HL-60 (cell line): ENCODE measurements at regions not wholly inside any gene's neighbourhood (a gene's known extent, or its start where the extent isn't known, plus 50 kb on each side); places are given as distances from the start of the nearest gene placed in this dataset.

ENCODE experiments used
- DNase-seq, 2 experiments: peaks; one replicate each; pipeline ENCODE4 v3.0.0-alpha.2; 2010 to 2020; ENCODE audit warnings: low read depth in 1 of 2, low spot score in 1 of 2
- H3K27ac ChIP-seq: fragments of 250-450 bp; sonication (Bioruptor Pico); replicated peaks from 2 replicates; pipeline ENCODE4 v1.5.1; 2020; ENCODE audit warnings: mild to moderate bottlenecking, moderate library complexity
- H3K27me3 ChIP-seq: fragments of 250-450 bp; sonication (Bioruptor Pico); 2 replicates; pipeline ENCODE4 v1.5.1; 2021; ENCODE audit warnings: mild to moderate bottlenecking, moderate library complexity; ENCODE audit not compliant: insufficient read depth, poor library complexity, severe bottlenecking
- H3K4me3 ChIP-seq: replicated peaks from 2 replicates; pipeline ENCODE4 v1.5.1; 2011; ENCODE audit warnings: mild to moderate bottlenecking, control low read depth, low read length; ENCODE audit not compliant: insufficient read depth
- GABPA ChIP-seq: IDR thresholded peaks from 2 replicates; pipeline ENCODE4 v1.6.1; 2012; ENCODE audit warnings: low read depth
- POLR2AphosphoS5 ChIP-seq: IDR thresholded peaks from 2 replicates; pipeline ENCODE4 v1.6.1; 2012; ENCODE audit warnings: low read depth
- REST ChIP-seq: IDR thresholded peaks from 2 replicates; pipeline ENCODE4 v1.6.1; 2012; ENCODE audit warnings: low read depth; ENCODE audit not compliant: insufficient replicate concordance
- SPI1 ChIP-seq: IDR thresholded peaks from 2 replicates; pipeline ENCODE4 v1.6.1; 2012; ENCODE audit warnings: low read depth, mild to moderate bottlenecking, borderline replicate concordance
- TF ChIP-seq, protein P1 (sequence below): IDR thresholded peaks from one replicate; pipeline ENCODE4 v1.5.1; 2011; ENCODE audit warnings: low read length, control low read depth, inconsistent platforms; ENCODE audit not compliant: insufficient read depth

DNA sequence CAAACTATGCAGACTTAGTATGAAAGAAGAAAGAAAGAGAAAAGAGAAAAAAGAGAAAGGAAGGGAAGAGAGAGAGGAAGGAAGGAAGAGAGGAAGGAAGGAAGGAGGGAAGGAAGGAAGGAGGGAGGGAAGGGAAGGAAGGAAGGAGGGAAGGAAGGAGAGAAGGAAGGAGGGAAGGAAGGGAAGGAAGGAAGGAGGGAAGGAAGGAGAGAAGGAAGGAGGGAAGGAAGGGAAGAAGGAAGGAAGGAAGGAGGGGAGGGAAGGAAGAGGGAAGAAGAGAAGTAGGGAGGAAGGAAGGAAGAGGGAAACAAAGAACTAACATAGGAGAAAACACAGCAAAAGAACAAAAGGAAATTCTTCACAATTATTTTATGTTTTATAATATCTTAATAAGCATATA is 502.1 kb downstream of the SOX6 start:
- TF ChIP-seq, protein P1, sequence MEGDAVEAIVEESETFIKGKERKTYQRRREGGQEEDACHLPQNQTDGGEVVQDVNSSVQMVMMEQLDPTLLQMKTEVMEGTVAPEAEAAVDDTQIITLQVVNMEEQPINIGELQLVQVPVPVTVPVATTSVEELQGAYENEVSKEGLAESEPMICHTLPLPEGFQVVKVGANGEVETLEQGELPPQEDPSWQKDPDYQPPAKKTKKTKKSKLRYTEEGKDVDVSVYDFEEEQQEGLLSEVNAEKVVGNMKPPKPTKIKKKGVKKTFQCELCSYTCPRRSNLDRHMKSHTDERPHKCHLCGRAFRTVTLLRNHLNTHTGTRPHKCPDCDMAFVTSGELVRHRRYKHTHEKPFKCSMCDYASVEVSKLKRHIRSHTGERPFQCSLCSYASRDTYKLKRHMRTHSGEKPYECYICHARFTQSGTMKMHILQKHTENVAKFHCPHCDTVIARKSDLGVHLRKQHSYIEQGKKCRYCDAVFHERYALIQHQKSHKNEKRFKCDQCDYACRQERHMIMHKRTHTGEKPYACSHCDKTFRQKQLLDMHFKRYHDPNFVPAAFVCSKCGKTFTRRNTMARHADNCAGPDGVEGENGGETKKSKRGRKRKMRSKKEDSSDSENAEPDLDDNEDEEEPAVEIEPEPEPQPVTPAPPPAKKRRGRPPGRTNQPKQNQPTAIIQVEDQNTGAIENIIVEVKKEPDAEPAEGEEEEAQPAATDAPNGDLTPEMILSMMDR = no peak
- no peak for DNase-seq
- Histone ChIP-seq H3K27ac (no peak overlapping the region), H3K27me3 (no peaks in the 10 kb centered on the region), H3K4me3 (no peak overlapping the region)

DNA sequence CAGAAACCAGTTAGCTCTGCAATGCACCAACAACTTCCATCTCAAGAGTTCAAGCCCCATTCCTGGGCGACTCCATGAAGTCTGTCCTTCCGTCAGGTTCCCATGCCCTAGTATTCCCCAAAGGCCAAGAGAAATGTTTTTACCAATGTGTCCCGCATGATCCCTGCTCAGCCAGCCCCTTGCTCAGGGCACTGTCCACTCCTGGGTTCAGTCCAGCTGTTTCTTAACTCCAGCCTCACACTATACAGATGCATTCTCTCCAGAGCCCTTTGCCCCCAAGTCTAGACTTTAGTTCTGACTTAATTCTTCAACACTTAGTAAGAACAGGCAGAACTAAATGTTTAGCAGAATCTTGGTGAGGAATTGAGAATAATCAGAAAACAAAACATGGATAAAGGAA is 497.5 kb downstream of the SOX6 start:
- H3K27me3 ChIP-seq = no peaks in the 10 kb centered on the region
- TF ChIP-seq REST (no peak), POLR2AphosphoS5 (no peak), GABPA (no peak), SPI1 (no peak)
- TF ChIP-seq, protein P1 = no peak
- no peak overlapping the region for H3K4me3 ChIP-seq
- DNase-seq = no peak
- no peak overlapping the region for H3K27ac ChIP-seq

GRCh38 chr11:15859411-15859810 is 496.9 kb downstream of the SOX6 start:
- TF ChIP-seq REST = no peak
- no peak for TF ChIP-seq SPI1
- TF ChIP-seq POLR2AphosphoS5 = no peak
- no peak for TF ChIP-seq GABPA
- TF ChIP-seq, protein P1 = no peak

DNA sequence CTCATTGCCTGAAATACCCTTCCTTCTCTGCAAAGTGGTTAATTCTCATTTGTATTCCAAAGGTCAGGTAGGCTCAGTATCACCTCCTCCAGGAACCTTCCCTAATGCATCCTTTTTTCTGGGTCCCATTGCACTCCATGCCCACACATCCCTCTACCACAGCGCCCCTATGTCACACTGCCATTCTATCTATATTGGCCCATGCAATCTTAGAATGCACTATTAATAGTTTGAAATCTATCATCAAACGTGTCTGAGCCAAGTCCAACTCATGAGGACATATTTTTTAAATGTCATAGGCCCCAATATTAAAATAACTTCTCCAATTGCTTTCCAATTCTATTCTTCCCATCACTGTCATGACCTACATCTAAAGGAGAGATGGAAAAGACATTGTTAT is 495.1 kb downstream of the SOX6 start:
- Histone ChIP-seq H3K27ac (no peak overlapping the region), H3K27me3 (no peaks in the 10 kb centered on the region)
- TF ChIP-seq GABPA (no peak), SPI1 (no peak), POLR2AphosphoS5 (no peak), REST (no peak)
- TF ChIP-seq, protein P1 = no peak

More at GRCh38 chr11:15859411-15859810, 496.9 kb downstream of the SOX6 start:
- H3K4me3 ChIP-seq = no peak overlapping the region
- no peaks in the 10 kb centered on the region for H3K27me3 ChIP-seq
- no peak for DNase-seq
- no peak overlapping the region for H3K27ac ChIP-seq

More for the DNA sequence above, 495.1 kb downstream of the SOX6 start:
- no peak for DNase-seq
- no peak overlapping the region for H3K4me3 ChIP-seq
